ENCODE measurements at regions not wholly inside any gene's neighbourhood (a gene's known extent, or its start where the extent isn't known, plus 50 kb on each side); places are given as distances from the start of the nearest gene placed in this dataset.
"Not testable (repeated sequence)": the region's sequence is repeated elsewhere in the genome, so short reads cannot be mapped to it uniquely, and the experiment has no call there.

DNA sequence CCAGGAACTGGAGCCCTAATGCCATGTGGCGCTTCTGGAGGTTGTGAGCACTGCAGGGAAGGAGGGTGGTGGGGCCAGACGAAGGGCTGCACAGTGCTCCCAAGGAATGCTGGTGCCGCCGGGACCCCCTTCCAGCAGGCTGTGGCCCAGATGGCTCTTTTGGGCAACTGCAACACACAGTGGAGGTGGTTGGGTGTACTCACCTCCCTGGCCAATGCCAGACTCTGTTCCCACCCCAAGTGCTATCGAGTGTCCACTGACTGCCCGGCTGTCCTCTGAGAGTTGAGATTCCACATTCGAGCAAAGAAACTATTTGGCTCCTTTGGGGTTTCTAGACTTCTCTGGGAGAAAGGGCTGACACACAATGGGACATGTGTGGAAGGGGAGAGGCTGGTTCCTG is 167.9 kb downstream of the RGS9 start:
- Histone ChIP-seq H3F3A (ENCODE audit: insufficient read depth, low read length) (no peaks in the 10 kb centered on the region), H3K9me3 (replicated peaks; ENCODE audit: insufficient read depth, low read length) (no peaks in the 10 kb centered on the region), H2AFZ (ENCODE audit: low read length) (no peak overlapping the region), H3K9me2 (replicated peaks; ENCODE audit: insufficient read depth, low read length) (no peaks in the 10 kb centered on the region; the same call in 1 of the 2 replicates), H3K4me2 (ENCODE audit: low read depth, low read length) (no peak overlapping the region), H3K4me3 (ENCODE audit: low read length) (no peak overlapping the region), H3K36me3 (replicated peaks; ENCODE audit: insufficient read depth, low read length) (no peaks in the 10 kb centered on the region), H3K27me3 (replicated peaks; ENCODE audit: insufficient read depth, low read length) (no peaks in the 10 kb centered on the region), H3K27ac (ENCODE audit: low read length) (no peak overlapping the region), H3K4me1 (ENCODE audit: low read length) (no peaks in the 10 kb centered on the region), H4K20me1 (ENCODE audit: insufficient read depth, low read length) (no peaks in the 10 kb centered on the region), H3K79me2 (ENCODE audit: low read length) (no peaks in the 10 kb centered on the region), H3K9ac (ENCODE audit: low read length) (no peak overlapping the region)
- TF ChIP-seq, protein P1, sequence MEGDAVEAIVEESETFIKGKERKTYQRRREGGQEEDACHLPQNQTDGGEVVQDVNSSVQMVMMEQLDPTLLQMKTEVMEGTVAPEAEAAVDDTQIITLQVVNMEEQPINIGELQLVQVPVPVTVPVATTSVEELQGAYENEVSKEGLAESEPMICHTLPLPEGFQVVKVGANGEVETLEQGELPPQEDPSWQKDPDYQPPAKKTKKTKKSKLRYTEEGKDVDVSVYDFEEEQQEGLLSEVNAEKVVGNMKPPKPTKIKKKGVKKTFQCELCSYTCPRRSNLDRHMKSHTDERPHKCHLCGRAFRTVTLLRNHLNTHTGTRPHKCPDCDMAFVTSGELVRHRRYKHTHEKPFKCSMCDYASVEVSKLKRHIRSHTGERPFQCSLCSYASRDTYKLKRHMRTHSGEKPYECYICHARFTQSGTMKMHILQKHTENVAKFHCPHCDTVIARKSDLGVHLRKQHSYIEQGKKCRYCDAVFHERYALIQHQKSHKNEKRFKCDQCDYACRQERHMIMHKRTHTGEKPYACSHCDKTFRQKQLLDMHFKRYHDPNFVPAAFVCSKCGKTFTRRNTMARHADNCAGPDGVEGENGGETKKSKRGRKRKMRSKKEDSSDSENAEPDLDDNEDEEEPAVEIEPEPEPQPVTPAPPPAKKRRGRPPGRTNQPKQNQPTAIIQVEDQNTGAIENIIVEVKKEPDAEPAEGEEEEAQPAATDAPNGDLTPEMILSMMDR (IDR thresholded peaks at IDR 0.05; ENCODE audit: low read length), result no peak
- TF ChIP-seq EZH2phosphoT487 (IDR thresholded peaks at IDR 0.05; ENCODE audit: low read length) (no peak), EZH2 (optimal IDR thresholded peaks at IDR 0.05; ENCODE audit: low read depth, low read length) (no peak)
- no peak for DNase-seq

DNA sequence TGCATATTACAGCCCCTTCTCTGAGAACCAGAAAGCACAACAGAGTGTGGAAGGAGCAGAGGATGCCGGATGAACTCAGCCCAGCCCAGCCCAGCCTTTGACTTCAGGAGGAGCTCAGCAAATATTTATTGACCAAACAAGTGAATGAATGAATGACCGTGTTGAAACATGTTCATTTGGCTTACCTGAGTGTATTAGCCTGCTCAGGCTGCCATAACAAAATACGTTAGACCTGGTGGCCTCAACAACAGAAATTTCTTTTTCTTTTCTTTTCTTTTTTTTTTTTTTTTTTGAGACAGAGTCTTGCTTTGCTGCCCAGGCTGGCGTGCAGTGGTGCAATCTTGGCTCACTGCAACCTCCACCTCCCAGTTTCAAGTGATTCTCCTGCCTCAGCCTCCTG is 164.7 kb downstream of the RGS9 start:
- not testable (repeated sequence) for H3K4me1 ChIP-seq (ENCODE audit: low read length); H3K27ac ChIP-seq (ENCODE audit: low read length); H3K36me3 ChIP-seq (replicated peaks; ENCODE audit: insufficient read depth, low read length); H3K79me2 ChIP-seq (ENCODE audit: low read length); DNase-seq; H3K27me3 ChIP-seq (replicated peaks; ENCODE audit: insufficient read depth, low read length); H3F3A ChIP-seq (ENCODE audit: insufficient read depth, low read length); H4K20me1 ChIP-seq (ENCODE audit: insufficient read depth, low read length); H3K4me2 ChIP-seq (ENCODE audit: low read depth, low read length); H3K9me3 ChIP-seq (replicated peaks; ENCODE audit: insufficient read depth, low read length); H2AFZ ChIP-seq (ENCODE audit: low read length); H3K9ac ChIP-seq (ENCODE audit: low read length); H3K4me3 ChIP-seq (ENCODE audit: low read length); H3K9me2 ChIP-seq (replicated peaks; ENCODE audit: insufficient read depth, low read length)

DNA sequence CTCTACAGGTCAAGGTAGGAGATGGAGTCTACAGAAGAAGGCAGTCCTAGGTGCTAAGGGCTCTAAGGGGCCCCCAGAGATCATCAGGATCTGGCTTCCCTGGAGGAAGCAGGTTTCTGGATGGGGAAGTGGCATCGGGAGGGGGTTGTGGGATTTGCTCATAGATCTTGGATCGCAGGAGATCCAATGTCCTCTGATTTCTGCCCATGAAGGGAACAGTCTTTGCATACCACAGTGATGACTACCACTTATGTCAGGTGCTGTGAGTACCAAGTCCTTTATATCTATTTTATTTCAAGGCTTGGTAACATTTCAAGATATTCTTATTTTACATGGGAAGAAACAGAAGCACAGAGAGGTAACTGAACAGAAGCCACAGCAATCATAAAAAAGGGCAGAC is 164.0 kb downstream of the RGS9 start:
- no peak for TF ChIP-seq EZH2phosphoT487 (IDR thresholded peaks at IDR 0.05; ENCODE audit: low read length)
- TF ChIP-seq, protein P1 (IDR thresholded peaks at IDR 0.05; ENCODE audit: low read length), result no peak
- no peak for TF ChIP-seq EZH2 (optimal IDR thresholded peaks at IDR 0.05; ENCODE audit: low read depth, low read length)

DNA sequence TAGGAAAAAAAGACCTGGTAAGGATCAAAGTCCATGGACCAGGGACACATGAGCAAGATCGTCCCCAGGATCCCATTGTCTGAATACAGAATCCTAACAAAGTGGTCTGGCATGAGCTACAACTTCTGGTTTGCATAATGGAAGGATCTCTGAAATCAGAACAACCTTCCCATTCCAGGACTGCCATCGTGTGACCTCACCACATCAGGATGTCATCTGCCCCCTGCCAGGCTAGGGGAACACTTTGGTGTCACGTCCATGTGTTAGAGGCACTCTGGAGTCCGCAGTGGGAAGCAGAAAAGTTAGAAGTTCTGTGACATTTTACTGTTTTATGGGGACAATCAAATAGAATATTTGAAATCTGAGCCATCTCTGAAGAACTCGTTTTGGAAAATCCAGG is 160.7 kb downstream of the RGS9 start:
- H3K27me3 ChIP-seq (replicated peaks; ENCODE audit: insufficient read depth, low read length), result no peaks in the 10 kb centered on the region
- no peaks in the 10 kb centered on the region for H3K36me3 ChIP-seq (replicated peaks; ENCODE audit: insufficient read depth, low read length)
- no peak overlapping the region for H3K27ac ChIP-seq (ENCODE audit: low read length)
- H3K9me2 ChIP-seq (replicated peaks; ENCODE audit: insufficient read depth, low read length), result no peaks in the 10 kb centered on the region; the same call in 1 of the 2 replicates
- no peaks in the 10 kb centered on the region for H3F3A ChIP-seq (ENCODE audit: insufficient read depth, low read length)
- no peak overlapping the region for H3K4me2 ChIP-seq (ENCODE audit: low read depth, low read length)
- H3K79me2 ChIP-seq (ENCODE audit: low read length), result no peaks in the 10 kb centered on the region
- H3K9ac ChIP-seq (ENCODE audit: low read length), result no peak overlapping the region
- H4K20me1 ChIP-seq (ENCODE audit: insufficient read depth, low read length), result no peaks in the 10 kb centered on the region
- no peaks in the 10 kb centered on the region for H3K4me1 ChIP-seq (ENCODE audit: low read length)
- DNase-seq, result no peak
- H2AFZ ChIP-seq (ENCODE audit: low read length), result no peak overlapping the region
- H3K4me3 ChIP-seq (ENCODE audit: low read length), result no peak overlapping the region
- no peaks in the 10 kb centered on the region for H3K9me3 ChIP-seq (replicated peaks; ENCODE audit: insufficient read depth, low read length)
- TF ChIP-seq EZH2phosphoT487 (IDR thresholded peaks at IDR 0.05; ENCODE audit: low read length), result no peak
- TF ChIP-seq EZH2 (optimal IDR thresholded peaks at IDR 0.05; ENCODE audit: low read depth, low read length), result no peak
- TF ChIP-seq, protein P1 (IDR thresholded peaks at IDR 0.05; ENCODE audit: low read length), result no peak

More for the DNA sequence above, 164.0 kb downstream of the RGS9 start:
- H4K20me1 ChIP-seq (ENCODE audit: insufficient read depth, low read length), result no peaks in the 10 kb centered on the region
- H3K9me3 ChIP-seq (replicated peaks; ENCODE audit: insufficient read depth, low read length), result no peaks in the 10 kb centered on the region
- no peaks in the 10 kb centered on the region for H3K27me3 ChIP-seq (replicated peaks; ENCODE audit: insufficient read depth, low read length)
- no peak for DNase-seq
- no peaks in the 10 kb centered on the region for H3K36me3 ChIP-seq (replicated peaks; ENCODE audit: insufficient read depth, low read length)
- H3K79me2 ChIP-seq (ENCODE audit: low read length), result no peaks in the 10 kb centered on the region
- H3K4me1 ChIP-seq (ENCODE audit: low read length), result no peaks in the 10 kb centered on the region
- no peak overlapping the region for H2AFZ ChIP-seq (ENCODE audit: low read length)
- no peaks in the 10 kb centered on the region for H3F3A ChIP-seq (ENCODE audit: insufficient read depth, low read length)
- H3K9ac ChIP-seq (ENCODE audit: low read length), result no peak overlapping the region
- no peak overlapping the region for H3K27ac ChIP-seq (ENCODE audit: low read length)
- no peak overlapping the region for H3K4me2 ChIP-seq (ENCODE audit: low read depth, low read length)
- H3K4me3 ChIP-seq (ENCODE audit: low read length), result no peak overlapping the region
- H3K9me2 ChIP-seq (replicated peaks; ENCODE audit: insufficient read depth, low read length), result no peaks in the 10 kb centered on the region; the same call in 1 of the 2 replicates
